Left lung (tissue), 4 donors: ENCODE measurements at regions not wholly inside any gene's neighbourhood (a gene's known extent, or its start where the extent isn't known, plus 50 kb on each side); places are given as distances from the start of the nearest gene placed in this dataset.
A peak's percentile ranks its signal among the peaks of the same experiment; 100 is the strongest.

ENCODE experiments used
- ATAC-seq: fragments of 200-7000 bp; cut with Tn5 transposase; one replicate; pipeline ENCODE4 v1.9.1; 2020; ENCODE audit warnings: moderate library complexity
- DNase-seq, 4 donors: peaks; one replicate each; pipeline ENCODE4 v3.0.0-alpha.2; 2013 to 2020
- H3K27ac ChIP-seq, 2 donors: fragments of 200-600 bp; sonication (generic) in 1 of 2; one replicate each; pipeline versions ENCODE4 v1.5.0 to v1.8.0; 2020 to 2021
- H3K27me3 ChIP-seq, 2 donors: fragments of 200-600 bp; sonication (generic) in 1 of 2; one replicate each; pipeline versions ENCODE4 v1.5.0 to v1.8.0; 2020 to 2021
- H3K36me3 ChIP-seq, 2 donors: fragments of 200-600 bp; sonication (generic) in 1 of 2; one replicate each; pipeline versions ENCODE4 v1.5.0 to v1.8.0; 2020 to 2021
- H3K4me1 ChIP-seq, 2 donors: fragments of 200-600 bp; one replicate each; pipeline ENCODE4 v1.8.0; 2021
- H3K4me3 ChIP-seq, 2 donors: fragments of 200-600 bp; sonication (generic) in 1 of 2; one replicate each; pipeline versions ENCODE4 v1.5.0 to v1.8.0; 2020 to 2021; ENCODE audit warnings: mild to moderate bottlenecking in 1 of 2
- H3K9me3 ChIP-seq, 2 donors: fragments of 200-600 bp; sonication (generic) in 1 of 2; one replicate each; pipeline versions ENCODE4 v1.5.0 to v1.8.0; 2020 to 2021
- CTCF ChIP-seq, 2 donors: fragments of 200-600 bp; sonication (generic) in 1 of 2; IDR thresholded peaks; one replicate each; pipeline versions ENCODE4 v1.5.0 to v1.8.0; 2021; ENCODE audit warnings: antibody characterized with exemption in 2 of 2
- intact Hi-C, 2 donors: fragments of 100-400 bp; cut with DNase I; formaldehyde crosslinking; loops; one replicate each; pipeline versions ENCODE4 v1.11.2 to v1.14.2; 2022
- donor health status: DM: no; HTN: yes; CAD: no.
- donor health status: DM: no; HTN: no; CAD: no.

DNA sequence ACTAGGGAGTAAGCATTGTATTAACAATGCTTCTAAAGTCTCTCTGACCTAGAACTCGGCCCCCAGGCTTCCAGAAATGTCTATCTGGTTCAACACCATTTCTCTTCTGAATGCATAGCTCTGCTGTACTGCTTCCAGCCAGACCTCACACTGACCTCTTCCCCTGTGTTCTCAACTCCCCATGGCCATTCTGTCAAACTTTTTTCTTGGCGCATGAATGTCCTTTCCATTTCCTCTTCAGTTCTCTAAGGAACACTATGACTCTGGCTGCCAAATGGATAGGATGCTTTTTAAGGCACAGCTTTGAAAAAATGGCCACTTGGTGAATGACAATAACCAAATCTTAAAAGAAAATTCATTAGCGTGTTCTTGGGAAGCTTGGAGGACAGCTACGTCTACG lies 425.8 kb downstream of the ETV1 start:
- no peak overlapping the region for H3K27ac ChIP-seq
- no peak for DNase-seq
- H3K27me3 ChIP-seq, result no peaks in the 10 kb centered on the region
- intact Hi-C loops, result no loop called here
- H3K9me3 ChIP-seq, result no peaks in the 10 kb centered on the region
- H3K4me1 ChIP-seq, result no peaks in the 10 kb centered on the region
- no peak for ATAC-seq
- H3K36me3 ChIP-seq, result no peaks in the 10 kb centered on the region
- TF ChIP-seq CTCF (IDR thresholded peaks at IDR 0.05), result no peak
- no peak overlapping the region for H3K4me3 ChIP-seq

- ATAC-seq (no peak), DNase-seq (no peak)
- intact Hi-C loops, result no loop called here
- TF ChIP-seq CTCF (IDR thresholded peaks at IDR 0.05), result no peak
- Histone ChIP-seq H3K27ac (no peak overlapping the region), H3K4me1 (no peaks in the 10 kb centered on the region), H3K27me3 (no peaks in the 10 kb centered on the region), H3K4me3 (no peak overlapping the region), H3K36me3 (no peaks in the 10 kb centered on the region), H3K9me3 (no peaks in the 10 kb centered on the region)
These were observed 411.8 kb downstream of the ETV1 start for GRCh38 chr7:13577566-13578145.

GRCh38 chr7:13578294-13578693 lies 411.2 kb downstream of the ETV1 start:
- DNase-seq (no peak), ATAC-seq (no peak)
- intact Hi-C loops, result no loop called here
- H3K36me3 ChIP-seq, result no peaks in the 10 kb centered on the region
- no peaks in the 10 kb centered on the region for H3K27me3 ChIP-seq
- TF ChIP-seq CTCF (IDR thresholded peaks at IDR 0.05), result no peak
- H3K4me1 ChIP-seq, result no peaks in the 10 kb centered on the region
- no peak overlapping the region for H3K4me3 ChIP-seq
- no peak overlapping the region for H3K27ac ChIP-seq
- no peaks in the 10 kb centered on the region for H3K9me3 ChIP-seq

DNA sequence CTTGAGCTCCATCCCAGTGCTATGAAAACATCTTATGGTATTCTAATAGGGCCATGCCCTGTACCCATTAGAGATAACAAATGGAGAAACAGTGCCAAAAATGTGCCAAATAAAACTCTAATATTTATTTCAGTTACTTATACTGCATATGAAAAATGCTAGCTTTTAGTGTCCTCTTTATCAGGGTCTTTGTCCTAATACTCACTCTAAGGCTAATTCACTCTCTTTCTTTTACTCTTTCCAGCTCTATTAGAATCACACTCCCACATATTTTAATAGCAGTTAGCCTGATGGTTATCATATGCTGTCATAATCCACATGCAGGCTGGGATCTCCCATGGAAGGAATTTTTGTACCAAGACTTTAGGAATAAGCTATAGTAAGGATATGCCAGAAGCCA lies 408.4 kb downstream of the ETV1 start:
- Histone ChIP-seq H3K9me3 (peaks cover 0 to 1% of the 10 kb centered on the region in 2 donors), H3K27me3 (no peaks in the 10 kb centered on the region), H3K36me3 (no peaks in the 10 kb centered on the region), H3K27ac (no peak overlapping the region), H3K4me3 (no peak overlapping the region), H3K4me1 (no peaks in the 10 kb centered on the region)
- intact Hi-C loops, result no loop called here
- DNase-seq, result peak in 1 of 4 donors; percentile 4
- ATAC-seq, result no peak
- no peak for TF ChIP-seq CTCF (IDR thresholded peaks at IDR 0.05)

DNA sequence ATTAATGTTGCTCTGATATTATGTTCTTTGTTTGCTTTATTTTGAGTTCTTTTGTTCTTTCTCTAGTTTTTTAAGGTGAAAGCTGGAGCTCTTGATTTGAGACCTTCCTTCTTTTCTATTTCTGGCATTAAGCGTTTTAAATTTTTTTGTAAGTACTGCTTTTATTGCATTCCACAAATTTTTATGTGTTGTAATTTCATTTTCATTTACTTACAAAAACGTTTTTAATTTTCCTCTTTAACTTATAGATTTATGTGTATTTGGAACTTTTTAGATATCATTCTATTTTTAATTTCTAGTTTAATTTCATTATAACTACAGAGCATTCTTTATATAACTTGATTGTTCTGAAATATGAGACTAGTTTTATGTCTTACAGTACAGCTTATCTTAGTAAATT lies 395.6 kb downstream of the ETV1 start:
- no peaks in the 10 kb centered on the region for H3K4me1 ChIP-seq
- no peaks in the 10 kb centered on the region for H3K27me3 ChIP-seq
- H3K4me3 ChIP-seq, result no peak overlapping the region
- ATAC-seq (no peak), DNase-seq (no peak)
- no peak for TF ChIP-seq CTCF (IDR thresholded peaks at IDR 0.05)
- intact Hi-C loops, result no loop called here
- H3K9me3 ChIP-seq, result peaks cover 0 to 19% of the 10 kb centered on the region in 2 donors
- H3K27ac ChIP-seq, result no peak overlapping the region
- H3K36me3 ChIP-seq, result no peaks in the 10 kb centered on the region
